Fibroblast of mammary gland (primary cell): ENCODE measurements at regions not wholly inside any gene's neighbourhood (a gene's known extent, or its start where the extent isn't known, plus 50 kb on each side); places are given as distances from the start of the nearest gene placed in this dataset.

Source experiments
- DNase-seq: peaks from one replicate; pipeline ENCODE4 v3.0.0-alpha.2; 2010; ENCODE audit warnings: low read depth
- H3K4me3 ChIP-seq: 2 replicates; pipeline ENCODE4 v1.5.1; 2011; ENCODE audit warnings: low read depth, mild to moderate bottlenecking, low read length, moderate library complexity; ENCODE audit not compliant: control insufficient read depth
- CTCF ChIP-seq: conservative IDR thresholded peaks from 2 replicates; pipeline ENCODE4 v1.5.1; 2011; ENCODE audit warnings: low read depth, low read length, inconsistent platforms; ENCODE audit not compliant: control insufficient read depth, insufficient read depth

- no peak for TF ChIP-seq CTCF
- no peak for DNase-seq
- no peak overlapping the region for H3K4me3 ChIP-seq
These were observed 51.3 kb upstream of the ADORA2B start for GRCh38 chr17:15893658-15894024.

- H3K4me3 ChIP-seq = no peak overlapping the region
- no peak for DNase-seq
- no peak for TF ChIP-seq CTCF
These were observed 50.7 kb upstream of the ADORA2B start for GRCh38 chr17:15894258-15894657.

- no peak for DNase-seq
- no peak for TF ChIP-seq CTCF
- no peak overlapping the region for H3K4me3 ChIP-seq
These were observed 49.8 kb upstream of the ADORA2B start for GRCh38 chr17:15894913-15895658.
